ENCODE measurements at regions not wholly inside any gene's neighbourhood (a gene's known extent, or its start where the extent isn't known, plus 50 kb on each side); places are given as distances from the start of the nearest gene placed in this dataset.

DNA sequence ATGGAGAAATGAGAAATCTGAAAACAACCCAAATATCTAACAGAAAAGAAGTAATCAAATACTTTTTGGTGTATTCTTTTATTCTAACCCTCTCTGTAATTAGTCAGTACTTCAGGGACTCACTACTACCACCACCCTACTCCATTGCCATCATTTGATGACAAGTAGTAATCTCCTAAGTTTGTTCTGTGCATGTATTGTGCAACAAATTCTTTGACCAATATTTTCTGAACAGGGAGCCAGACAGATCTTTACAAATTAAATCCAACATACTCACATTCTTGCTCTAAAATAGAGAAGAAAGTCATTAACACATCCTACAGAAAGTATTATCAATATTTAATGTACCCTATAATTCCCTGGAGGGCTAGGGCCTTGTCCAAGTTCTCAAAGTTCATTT, 1416.4 kb downstream of the DSC3 start:
- H3K4me2 ChIP-seq: no peak overlapping the region
- H3K36me3 ChIP-seq (replicated peaks; ENCODE audit: insufficient read depth, low read depth): no peaks in the 10 kb centered on the region
- no peak for DNase-seq (ENCODE audit: low spot score)
- no peak overlapping the region for H3K4me3 ChIP-seq
- no peaks in the 10 kb centered on the region for H3K9me3 ChIP-seq (ENCODE audit: low read depth)
- H3K27me3 ChIP-seq: no peaks in the 10 kb centered on the region
- H4K20me1 ChIP-seq (ENCODE audit: insufficient read depth, poor library complexity, severe bottlenecking): no peaks in the 10 kb centered on the region
- H3K27ac ChIP-seq: no peak overlapping the region
- H2AFZ ChIP-seq: no peak overlapping the region
- TF ChIP-seq EZH2 (IDR thresholded peaks at IDR 0.05; ENCODE audit: borderline replicate concordance) (no peak), EZH2phosphoT487 (IDR thresholded peaks at IDR 0.05; ENCODE audit: low read depth, severe bottlenecking, unreplicated experiment) (no peak)
- TF ChIP-seq, protein P1, sequence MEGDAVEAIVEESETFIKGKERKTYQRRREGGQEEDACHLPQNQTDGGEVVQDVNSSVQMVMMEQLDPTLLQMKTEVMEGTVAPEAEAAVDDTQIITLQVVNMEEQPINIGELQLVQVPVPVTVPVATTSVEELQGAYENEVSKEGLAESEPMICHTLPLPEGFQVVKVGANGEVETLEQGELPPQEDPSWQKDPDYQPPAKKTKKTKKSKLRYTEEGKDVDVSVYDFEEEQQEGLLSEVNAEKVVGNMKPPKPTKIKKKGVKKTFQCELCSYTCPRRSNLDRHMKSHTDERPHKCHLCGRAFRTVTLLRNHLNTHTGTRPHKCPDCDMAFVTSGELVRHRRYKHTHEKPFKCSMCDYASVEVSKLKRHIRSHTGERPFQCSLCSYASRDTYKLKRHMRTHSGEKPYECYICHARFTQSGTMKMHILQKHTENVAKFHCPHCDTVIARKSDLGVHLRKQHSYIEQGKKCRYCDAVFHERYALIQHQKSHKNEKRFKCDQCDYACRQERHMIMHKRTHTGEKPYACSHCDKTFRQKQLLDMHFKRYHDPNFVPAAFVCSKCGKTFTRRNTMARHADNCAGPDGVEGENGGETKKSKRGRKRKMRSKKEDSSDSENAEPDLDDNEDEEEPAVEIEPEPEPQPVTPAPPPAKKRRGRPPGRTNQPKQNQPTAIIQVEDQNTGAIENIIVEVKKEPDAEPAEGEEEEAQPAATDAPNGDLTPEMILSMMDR (IDR thresholded peaks at IDR 0.05; ENCODE audit: poor library complexity): no peak
- H3K9me2 ChIP-seq (replicated peaks; ENCODE audit: insufficient read depth): no peaks in the 10 kb centered on the region
- H3K4me1 ChIP-seq (ENCODE audit: insufficient read depth): no peaks in the 10 kb centered on the region
- no peaks in the 10 kb centered on the region for H3K79me2 ChIP-seq

DNA sequence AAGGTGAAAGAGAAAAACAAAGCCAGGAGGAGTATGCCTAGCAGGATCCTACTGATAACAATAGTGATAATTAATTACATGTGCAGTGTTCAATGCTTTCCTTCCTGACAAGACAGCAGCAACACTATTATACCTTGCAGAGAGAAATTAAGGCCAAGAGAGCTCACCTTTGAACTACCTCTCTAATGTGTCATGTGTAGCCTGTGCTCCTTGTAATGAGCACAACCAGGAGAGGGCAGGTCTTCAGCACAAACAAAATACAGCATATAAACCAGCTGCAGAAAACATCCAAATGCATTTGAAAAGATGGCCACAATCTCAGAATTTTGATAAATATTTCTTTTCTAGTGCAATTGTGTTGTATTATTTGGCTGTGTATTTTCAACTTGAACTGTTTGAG, 1425.7 kb downstream of the DSC3 start:
- Histone ChIP-seq H3K4me1 (ENCODE audit: insufficient read depth) (no peaks in the 10 kb centered on the region), H4K20me1 (ENCODE audit: insufficient read depth, poor library complexity, severe bottlenecking) (no peaks in the 10 kb centered on the region), H3K9me2 (replicated peaks; ENCODE audit: insufficient read depth) (no peaks in the 10 kb centered on the region), H3K4me3 (no peak overlapping the region), H3K79me2 (no peaks in the 10 kb centered on the region), H3K27me3 (no peaks in the 10 kb centered on the region), H3K4me2 (no peak overlapping the region), H3K9me3 (ENCODE audit: low read depth) (no peaks in the 10 kb centered on the region), H3K27ac (no peak overlapping the region), H2AFZ (no peak overlapping the region), H3K36me3 (replicated peaks; ENCODE audit: insufficient read depth, low read depth) (no peaks in the 10 kb centered on the region)
- TF ChIP-seq, protein P1 (IDR thresholded peaks at IDR 0.05; ENCODE audit: poor library complexity): no peak
- TF ChIP-seq EZH2phosphoT487 (IDR thresholded peaks at IDR 0.05; ENCODE audit: low read depth, severe bottlenecking, unreplicated experiment) (no peak), EZH2 (IDR thresholded peaks at IDR 0.05; ENCODE audit: borderline replicate concordance) (no peak)
- DNase-seq (ENCODE audit: low spot score): no peak

DNA sequence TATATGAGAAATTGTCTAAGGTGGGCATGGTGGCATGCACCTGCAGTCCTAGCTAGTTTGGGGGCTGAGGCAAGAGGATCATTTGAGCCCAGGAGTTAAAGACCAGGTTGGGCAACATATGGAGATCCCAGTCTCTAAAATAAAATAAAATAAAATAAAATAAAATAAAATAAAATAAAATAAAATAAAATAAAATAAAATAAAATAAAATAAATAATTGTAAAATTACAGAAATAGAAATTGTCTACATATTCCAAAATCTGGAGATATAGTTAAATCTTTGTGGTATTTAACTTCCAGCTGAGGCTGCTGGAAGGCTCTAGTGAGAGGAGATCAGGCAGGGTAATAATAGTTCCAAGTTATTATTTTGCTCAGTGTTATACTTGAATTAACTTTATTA, 1432.1 kb upstream of the CDH2 start:
- Histone ChIP-seq H3K27me3 (no peaks in the 10 kb centered on the region), H4K20me1 (ENCODE audit: insufficient read depth, poor library complexity, severe bottlenecking) (no peaks in the 10 kb centered on the region), H3K4me3 (no peak overlapping the region), H3K79me2 (no peaks in the 10 kb centered on the region), H3K36me3 (replicated peaks; ENCODE audit: insufficient read depth, low read depth) (no peaks in the 10 kb centered on the region), H2AFZ (no peak overlapping the region), H3K4me2 (no peak overlapping the region), H3K4me1 (ENCODE audit: insufficient read depth) (no peaks in the 10 kb centered on the region), H3K27ac (no peak overlapping the region), H3K9me3 (ENCODE audit: low read depth) (no peaks in the 10 kb centered on the region), H3K9me2 (replicated peaks; ENCODE audit: insufficient read depth) (no peaks in the 10 kb centered on the region)
- no peak for DNase-seq (ENCODE audit: low spot score)
- TF ChIP-seq, protein P1 (IDR thresholded peaks at IDR 0.05; ENCODE audit: poor library complexity): no peak
- TF ChIP-seq EZH2 (IDR thresholded peaks at IDR 0.05; ENCODE audit: borderline replicate concordance) (no peak), EZH2phosphoT487 (IDR thresholded peaks at IDR 0.05; ENCODE audit: low read depth, severe bottlenecking, unreplicated experiment) (no peak)

DNA sequence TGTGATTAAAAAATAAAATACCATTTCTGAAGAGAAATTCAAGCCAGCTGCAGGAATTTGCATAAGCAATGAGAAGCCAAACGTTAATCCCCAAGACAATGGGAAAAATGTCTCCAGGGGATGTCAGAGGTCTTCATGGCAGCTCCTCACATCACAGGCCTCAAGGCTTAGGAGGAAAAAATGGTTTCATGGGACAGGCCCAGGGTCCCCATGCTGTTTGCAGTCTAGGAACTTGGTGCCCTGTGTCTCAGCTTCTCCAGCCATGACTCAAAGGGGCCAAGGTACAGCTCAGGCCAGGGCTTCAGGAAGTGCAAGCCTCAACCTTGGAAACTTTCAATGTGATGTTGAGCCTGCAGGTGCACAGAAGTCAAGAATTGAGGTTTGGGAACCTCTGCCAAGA, 1428.4 kb upstream of the CDH2 start:
- no peaks in the 10 kb centered on the region for H3K79me2 ChIP-seq
- 52% methylated on average over 1 of the region's 1 CpG for WGBS (ENCODE audit: low lambda C conversion rate, missing lambda C conversion rate)
- H3K27ac ChIP-seq: no peak overlapping the region
- H4K20me1 ChIP-seq (ENCODE audit: insufficient read depth, poor library complexity, severe bottlenecking): no peaks in the 10 kb centered on the region
- H3K4me2 ChIP-seq: no peak overlapping the region
- no peaks in the 10 kb centered on the region for H3K4me1 ChIP-seq (ENCODE audit: insufficient read depth)
- H3K9me2 ChIP-seq (replicated peaks; ENCODE audit: insufficient read depth): no peaks in the 10 kb centered on the region
- DNase-seq (ENCODE audit: low spot score): no peak
- H3K36me3 ChIP-seq (replicated peaks; ENCODE audit: insufficient read depth, low read depth): no peaks in the 10 kb centered on the region
- H3K27me3 ChIP-seq: no peaks in the 10 kb centered on the region
- H3K4me3 ChIP-seq: no peak overlapping the region
- H2AFZ ChIP-seq: no peak overlapping the region
- TF ChIP-seq EZH2 (IDR thresholded peaks at IDR 0.05; ENCODE audit: borderline replicate concordance) (no peak), EZH2phosphoT487 (IDR thresholded peaks at IDR 0.05; ENCODE audit: low read depth, severe bottlenecking, unreplicated experiment) (no peak)
- TF ChIP-seq, protein P1 (IDR thresholded peaks at IDR 0.05; ENCODE audit: poor library complexity): no peak
- peaks cover 3% of the 10 kb centered on the region for H3K9me3 ChIP-seq (ENCODE audit: low read depth)

All from hepatocyte (in vitro differentiated cells).